Stimulated activated CD4-positive, alpha-beta T cell treated with anti-CD3 and anti-CD28 coated beads, Interleukin-15, amount 100 ng/mL, for 1 hour (primary cell): ENCODE measurements at regions not wholly inside any gene's neighbourhood (a gene's known extent, or its start where the extent isn't known, plus 50 kb on each side); places are given as distances from the start of the nearest gene placed in this dataset.
"Not testable (repeated sequence)": the region's sequence is repeated elsewhere in the genome, so short reads cannot be mapped to it uniquely, and the experiment has no call there.

Experiments
- DNase-seq, 2 donors: peaks; one replicate each; pipeline ENCODE4 v3.0.0-alpha.2; 2020; ENCODE audit warnings: low read depth in 1 of 2, low spot score in 1 of 2

GRCh38 chr3:31179768-31180167 lies 285.3 kb upstream of the GADL1 start:
- no peak for DNase-seq

GRCh38 chr3:31180274-31180673 lies 285.8 kb upstream of the GADL1 start:
- DNase-seq, result no peak

GRCh38 chr3:31181661-31182060 lies 287.2 kb upstream of the GADL1 start:
- DNase-seq, result no peak

GRCh38 chr3:31182661-31183060 lies 288.2 kb upstream of the GADL1 start:
- DNase-seq, result no peak

- DNase-seq, result no peak
Measured at GRCh38 chr3:31184261-31185061, 290.0 kb upstream of the GADL1 start.

GRCh38 chr3:31185062-31185357 lies 290.5 kb upstream of the GADL1 start:
- DNase-seq, result no peak

- DNase-seq, result no peak
Measured at GRCh38 chr3:31186041-31186440, 291.6 kb upstream of the GADL1 start.

GRCh38 chr3:31187380-31187779 lies 292.9 kb upstream of the GADL1 start:
- DNase-seq, result no peak

GRCh38 chr3:31188112-31188511 lies 293.7 kb upstream of the GADL1 start:
- DNase-seq, result no peak

- no peak for DNase-seq
Measured at GRCh38 chr3:31189330-31189729, 294.9 kb upstream of the GADL1 start.

- no peak for DNase-seq
Measured at GRCh38 chr3:31189971-31190370, 295.5 kb upstream of the GADL1 start.

GRCh38 chr3:31191354-31191753 lies 296.9 kb upstream of the GADL1 start:
- no peak for DNase-seq

GRCh38 chr3:31193429-31193828 lies 299.0 kb upstream of the GADL1 start:
- no peak for DNase-seq

GRCh38 chr3:31193871-31194270 lies 299.4 kb upstream of the GADL1 start:
- DNase-seq, result no peak

GRCh38 chr3:31196261-31196660 lies 301.8 kb upstream of the GADL1 start:
- no peak for DNase-seq

- no peak for DNase-seq
Measured at GRCh38 chr3:31196881-31197364, 302.5 kb upstream of the GADL1 start.

GRCh38 chr3:31197941-31198340 lies 303.5 kb upstream of the GADL1 start:
- no peak for DNase-seq

- DNase-seq, result no peak
Measured at GRCh38 chr3:31198890-31199289, 304.4 kb upstream of the GADL1 start.

GRCh38 chr3:31203960-31204795 lies 309.7 kb upstream of the GADL1 start:
- no peak for DNase-seq

- not testable (repeated sequence) for DNase-seq
Measured at GRCh38 chr3:31204796-31205056, 310.3 kb upstream of the GADL1 start.

GRCh38 chr3:31210068-31210645 lies 315.7 kb upstream of the GADL1 start:
- DNase-seq, result no peak

GRCh38 chr3:31213869-31214486 lies 318.7 kb upstream of the STT3B start:
- no peak for DNase-seq
